ENCODE measurements at regions not wholly inside any gene's neighbourhood (a gene's known extent, or its start where the extent isn't known, plus 50 kb on each side); places are given as distances from the start of the nearest gene placed in this dataset.

DNA sequence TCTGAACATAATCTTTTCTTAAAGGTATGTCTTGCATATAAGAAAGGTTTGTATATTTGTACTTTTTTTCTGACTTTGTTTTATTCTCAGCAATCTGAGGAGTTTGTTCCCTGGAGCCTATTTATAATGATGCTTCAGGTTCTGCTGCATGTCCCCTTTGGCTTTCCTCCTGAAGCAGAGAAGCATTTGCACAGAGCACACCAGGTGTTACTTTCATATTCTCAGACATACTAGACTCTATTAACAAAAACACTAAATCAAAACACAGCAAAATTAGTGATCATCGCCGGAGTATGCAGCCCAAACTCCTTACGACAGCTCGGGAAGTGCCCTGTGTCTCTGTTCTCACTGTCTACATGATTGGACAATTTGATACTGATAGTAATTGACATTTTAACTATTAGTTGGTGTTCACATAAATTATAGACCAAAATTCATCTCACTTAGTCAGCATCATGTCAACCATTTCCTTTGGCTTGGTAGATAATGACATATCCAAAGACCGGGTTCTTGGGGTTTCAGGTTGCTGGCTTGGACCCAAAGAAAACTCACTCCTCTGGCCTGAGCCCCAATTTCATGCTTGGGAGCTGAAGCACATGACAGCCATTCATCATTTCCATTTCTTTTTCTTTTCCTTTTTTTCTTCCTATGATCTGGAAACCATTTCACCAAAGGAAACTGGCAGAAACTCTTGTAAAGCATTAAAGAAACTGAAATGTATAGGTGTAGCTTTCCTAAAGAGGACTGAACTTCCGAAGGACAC is 400.1 kb upstream of the NRP1 start:
- Histone ChIP-seq H4K8ac (replicated peaks; ENCODE audit: insufficient read length, low read depth, low read length) (no peak overlapping the region), H2BK15ac (ENCODE audit: low read depth, low read length) (no peak overlapping the region), H3K27ac (ENCODE audit: insufficient read length, low read depth, low read length) (no peak overlapping the region), H2BK12ac (ENCODE audit: insufficient read length, low read depth, low read length) (no peak overlapping the region), H2BK5ac (ENCODE audit: insufficient read length, low read length) (no peak overlapping the region), H3K79me2 (ENCODE audit: insufficient read depth, low read length) (no peaks in the 10 kb centered on the region), H2BK20ac (ENCODE audit: low read depth, low read length, poor library complexity, severe bottlenecking) (no peak overlapping the region), H3K18ac (ENCODE audit: insufficient read length, low read depth, low read length) (no peak overlapping the region), H2AFZ (ENCODE audit: low read length) (no peak overlapping the region), H2AK5ac (ENCODE audit: insufficient read length, low read length) (no peak overlapping the region), H3K9me3 (ENCODE audit: control insufficient read depth, low read depth, low read length) (no peaks in the 10 kb centered on the region), H4K5ac (ENCODE audit: insufficient read length, low read depth, low read length) (no peak overlapping the region), H3T11ph (ENCODE audit: low read length) (no peak overlapping the region), H3K56ac (ENCODE audit: insufficient read length, low read depth, low read length) (no peak overlapping the region), H4K20me1 (ENCODE audit: control insufficient read depth, insufficient read depth, insufficient read length) (no peaks in the 10 kb centered on the region), H3K79me1 (ENCODE audit: insufficient read depth, low read depth, low read length, poor library complexity, severe bottlenecking) (no peaks in the 10 kb centered on the region), H3K14ac (ENCODE audit: insufficient read depth, low read length) (no peak overlapping the region), H3K23ac (ENCODE audit: insufficient read length, low read depth, low read length) (no peak overlapping the region), H4K91ac (ENCODE audit: insufficient read length, low read depth, low read length) (no peak overlapping the region), H3K4ac (ENCODE audit: low read depth, low read length) (no peak overlapping the region), H3K4me1 (ENCODE audit: insufficient read depth, low read length) (no peaks in the 10 kb centered on the region), H2BK120ac (ENCODE audit: low read depth, low read length, poor library complexity, severe bottlenecking) (no peak overlapping the region), H3K4me2 (ENCODE audit: insufficient read depth, insufficient read length, low read length) (no peak overlapping the region), H3K27me3 (ENCODE audit: insufficient read depth, low read length) (no peaks in the 10 kb centered on the region), H3K9ac (ENCODE audit: extremely low read depth, insufficient read length, low read length) (no peak overlapping the region), H3K23me2 (ENCODE audit: insufficient read length, low read depth, low read length, poor library complexity, severe bottlenecking) (no peaks in the 10 kb centered on the region)
- Mint-ChIP-seq H3K27ac (no peak overlapping the region; a peak in 1 of 7 replicates), H3K27me3 (ENCODE audit: low read depth) (no peaks in the 10 kb centered on the region), H3K4me3 (no peak overlapping the region), H3K36me3 (ENCODE audit: insufficient read depth in 1 of 3, low read depth in 3 of 3) (no peaks in the 10 kb centered on the region; a peak in 1 of 7 replicates), H3K4me1 (no peaks in the 10 kb centered on the region), H3K9me3 (no peaks in the 10 kb centered on the region; a peak in 2 of 5 replicates)
- WGBS (ENCODE audit: extremely low coverage, insufficient read length, low lambda C conversion rate), result no CpG with 5 or more reads among the region's 6 CpGs
- no peak for DNase-seq
- TF ChIP-seq, protein P1, sequence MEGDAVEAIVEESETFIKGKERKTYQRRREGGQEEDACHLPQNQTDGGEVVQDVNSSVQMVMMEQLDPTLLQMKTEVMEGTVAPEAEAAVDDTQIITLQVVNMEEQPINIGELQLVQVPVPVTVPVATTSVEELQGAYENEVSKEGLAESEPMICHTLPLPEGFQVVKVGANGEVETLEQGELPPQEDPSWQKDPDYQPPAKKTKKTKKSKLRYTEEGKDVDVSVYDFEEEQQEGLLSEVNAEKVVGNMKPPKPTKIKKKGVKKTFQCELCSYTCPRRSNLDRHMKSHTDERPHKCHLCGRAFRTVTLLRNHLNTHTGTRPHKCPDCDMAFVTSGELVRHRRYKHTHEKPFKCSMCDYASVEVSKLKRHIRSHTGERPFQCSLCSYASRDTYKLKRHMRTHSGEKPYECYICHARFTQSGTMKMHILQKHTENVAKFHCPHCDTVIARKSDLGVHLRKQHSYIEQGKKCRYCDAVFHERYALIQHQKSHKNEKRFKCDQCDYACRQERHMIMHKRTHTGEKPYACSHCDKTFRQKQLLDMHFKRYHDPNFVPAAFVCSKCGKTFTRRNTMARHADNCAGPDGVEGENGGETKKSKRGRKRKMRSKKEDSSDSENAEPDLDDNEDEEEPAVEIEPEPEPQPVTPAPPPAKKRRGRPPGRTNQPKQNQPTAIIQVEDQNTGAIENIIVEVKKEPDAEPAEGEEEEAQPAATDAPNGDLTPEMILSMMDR (conservative IDR thresholded peaks at IDR 0.05), result no peak

Measured in H9 (cell line).